ENCODE measurements at regions not wholly inside any gene's neighbourhood (a gene's known extent, or its start where the extent isn't known, plus 50 kb on each side); places are given as distances from the start of the nearest gene placed in this dataset.
A peak's percentile ranks its signal among the peaks of the same experiment; 100 is the strongest.

- DNase-seq (ENCODE audit: low read depth, low spot score), result no peak
- TF ChIP-seq CTCF (IDR thresholded peaks at IDR 0.05; ENCODE audit: low read depth, low read length), result no peak
- in situ Hi-C loops (cut with HindIII; ENCODE audit: low sequenced_read_pairs), result no loop called here
- no peak overlapping the region for H3K4me3 ChIP-seq (ENCODE audit: low read depth, low read length)
Measured at GRCh38 chr1:222299524-222299923, 248.4 kb downstream of the HHIPL2 start.

GRCh38 chr1:222290866-222291265 lies 257.0 kb downstream of the HHIPL2 start:
- no peak for TF ChIP-seq CTCF (IDR thresholded peaks at IDR 0.05; ENCODE audit: low read depth, low read length)
- in situ Hi-C loops (cut with HindIII; ENCODE audit: low sequenced_read_pairs), result no loop called here
- H3K4me3 ChIP-seq (ENCODE audit: low read depth, low read length), result no peak overlapping the region
- no peak for DNase-seq (ENCODE audit: low read depth, low spot score)

- peak; percentile 15 for DNase-seq (ENCODE audit: low read depth, low spot score)
- H3K4me3 ChIP-seq (ENCODE audit: low read depth, low read length), result no peak overlapping the region
- in situ Hi-C loops (cut with HindIII; ENCODE audit: low sequenced_read_pairs), result no loop called here
- no peak for TF ChIP-seq CTCF (IDR thresholded peaks at IDR 0.05; ENCODE audit: low read depth, low read length)
Measured at GRCh38 chr1:222288053-222288452, 259.9 kb downstream of the HHIPL2 start.

- H3K4me3 ChIP-seq (ENCODE audit: low read depth, low read length), result no peak overlapping the region
- TF ChIP-seq CTCF (IDR thresholded peaks at IDR 0.05; ENCODE audit: low read depth, low read length), result no peak
- no peak for DNase-seq (ENCODE audit: low read depth, low spot score)
- in situ Hi-C loops (cut with HindIII; ENCODE audit: low sequenced_read_pairs), result no loop called here
Measured at GRCh38 chr1:222286011-222286410, 261.9 kb downstream of the HHIPL2 start.

GRCh38 chr1:222285526-222285925 lies 262.4 kb downstream of the HHIPL2 start:
- H3K4me3 ChIP-seq (ENCODE audit: low read depth, low read length), result no peak overlapping the region
- no peak for DNase-seq (ENCODE audit: low read depth, low spot score)
- TF ChIP-seq CTCF (IDR thresholded peaks at IDR 0.05; ENCODE audit: low read depth, low read length), result no peak
- in situ Hi-C loops (cut with HindIII; ENCODE audit: low sequenced_read_pairs), result no loop called here

- H3K4me3 ChIP-seq (ENCODE audit: low read depth, low read length), result no peak overlapping the region
- TF ChIP-seq CTCF (IDR thresholded peaks at IDR 0.05; ENCODE audit: low read depth, low read length), result no peak
Measured at GRCh38 chr1:222284466-222284865, 263.4 kb downstream of the HHIPL2 start.

More at GRCh38 chr1:222284466-222284865, 263.4 kb downstream of the HHIPL2 start:
- in situ Hi-C loops (cut with HindIII; ENCODE audit: low sequenced_read_pairs), result no loop called here
- no peak for DNase-seq (ENCODE audit: low read depth, low spot score)

Data from astrocyte of the spinal cord (primary cell).